A673 (cell line): ENCODE measurements at regions not wholly inside any gene's neighbourhood (a gene's known extent, or its start where the extent isn't known, plus 50 kb on each side); places are given as distances from the start of the nearest gene placed in this dataset.

ENCODE experiments used
- EZH2 ChIP-seq: fragments of 200-600 bp; sonication (generic); IDR thresholded peaks from 2 replicates; pipeline ENCODE4 v1.6.1; 2017; ENCODE audit warnings: borderline replicate concordance, low read depth, mild to moderate bottlenecking, mixed read lengths, antibody characterized with exemption, low read length; ENCODE audit not compliant: poor library complexity, severe bottlenecking
- TF ChIP-seq, protein P1 (sequence below): fragments of 300-800, 200-600 bp; sonication (generic); conservative IDR thresholded peaks from 2 replicates; pipeline ENCODE4 v1.5.1; 2017; ENCODE audit warnings: low read depth, mild to moderate bottlenecking, antibody characterized with exemption, low read length, moderate library complexity, mixed read lengths

DNA sequence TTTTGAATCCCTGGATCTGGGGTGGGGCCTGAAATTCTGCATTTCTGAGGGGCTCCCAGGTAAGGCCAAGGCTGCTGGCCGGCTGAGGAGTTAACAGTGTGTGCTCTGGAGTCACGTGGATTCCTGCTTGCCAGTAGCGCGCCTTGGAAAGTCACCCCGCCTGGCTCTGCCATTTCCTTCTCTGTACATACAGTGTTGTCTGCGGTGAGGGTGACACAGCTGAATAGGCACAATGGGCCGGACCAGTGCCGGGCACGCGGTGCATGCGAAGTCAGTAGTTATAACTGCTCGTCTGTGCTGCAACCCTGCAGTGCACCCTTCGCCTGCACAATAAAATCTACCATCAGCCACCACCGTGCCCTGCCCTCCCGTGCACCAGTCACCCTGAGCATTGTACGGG lies 68.0 kb upstream of the EEPD1 start:
- no peak for TF ChIP-seq EZH2
- TF ChIP-seq, protein P1, sequence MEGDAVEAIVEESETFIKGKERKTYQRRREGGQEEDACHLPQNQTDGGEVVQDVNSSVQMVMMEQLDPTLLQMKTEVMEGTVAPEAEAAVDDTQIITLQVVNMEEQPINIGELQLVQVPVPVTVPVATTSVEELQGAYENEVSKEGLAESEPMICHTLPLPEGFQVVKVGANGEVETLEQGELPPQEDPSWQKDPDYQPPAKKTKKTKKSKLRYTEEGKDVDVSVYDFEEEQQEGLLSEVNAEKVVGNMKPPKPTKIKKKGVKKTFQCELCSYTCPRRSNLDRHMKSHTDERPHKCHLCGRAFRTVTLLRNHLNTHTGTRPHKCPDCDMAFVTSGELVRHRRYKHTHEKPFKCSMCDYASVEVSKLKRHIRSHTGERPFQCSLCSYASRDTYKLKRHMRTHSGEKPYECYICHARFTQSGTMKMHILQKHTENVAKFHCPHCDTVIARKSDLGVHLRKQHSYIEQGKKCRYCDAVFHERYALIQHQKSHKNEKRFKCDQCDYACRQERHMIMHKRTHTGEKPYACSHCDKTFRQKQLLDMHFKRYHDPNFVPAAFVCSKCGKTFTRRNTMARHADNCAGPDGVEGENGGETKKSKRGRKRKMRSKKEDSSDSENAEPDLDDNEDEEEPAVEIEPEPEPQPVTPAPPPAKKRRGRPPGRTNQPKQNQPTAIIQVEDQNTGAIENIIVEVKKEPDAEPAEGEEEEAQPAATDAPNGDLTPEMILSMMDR = no peak
